ENCODE measurements at regions not wholly inside any gene's neighbourhood (a gene's known extent, or its start where the extent isn't known, plus 50 kb on each side); places are given as distances from the start of the nearest gene placed in this dataset.
A peak's percentile ranks its signal among the peaks of the same experiment; 100 is the strongest.
"Not testable (repeated sequence)": the region's sequence is repeated elsewhere in the genome, so short reads cannot be mapped to it uniquely, and the experiment has no call there.

GRCh38 chr12:4154672-4155225 is 118.8 kb upstream of the CCND2 start:
- DNase-seq, result peak in 1 of 5 donors; percentile 64

GRCh38 chr12:4153343-4153892 is 120.1 kb upstream of the CCND2 start:
- peak in 3 of 5 donors; percentile 15 to 95 (median 29) for DNase-seq

- DNase-seq, result peak in 1 of 5 donors; percentile 58
Observed at GRCh38 chr12:4152145-4152795, 121.3 kb upstream of the CCND2 start.

- DNase-seq, result no peak
Observed at GRCh38 chr12:4151362-4152121, 122.0 kb upstream of the CCND2 start.

- DNase-seq, result not testable (repeated sequence)
Observed at GRCh38 chr12:4150355-4150754, 123.2 kb upstream of the CCND2 start.

GRCh38 chr12:4148418-4149056 is 125.0 kb upstream of the CCND2 start:
- peak in 4 of 5 donors; percentile 24 to 66 (median 33) for DNase-seq

GRCh38 chr12:4147031-4147481 is 126.5 kb upstream of the CCND2 start:
- DNase-seq, result no peak

- peak in 1 of 5 donors; percentile 67 for DNase-seq
Observed at GRCh38 chr12:4145990-4146859, 127.3 kb upstream of the CCND2 start.

GRCh38 chr12:4144676-4145075 is 128.9 kb upstream of the CCND2 start:
- no peak for DNase-seq

GRCh38 chr12:4143896-4144295 is 129.7 kb upstream of the CCND2 start:
- peak in 1 of 5 donors; percentile 71 for DNase-seq

- DNase-seq, result peak in 1 of 5 donors; percentile 72
Observed at GRCh38 chr12:4141348-4142270, 132.0 kb upstream of the CCND2 start.

GRCh38 chr12:4140581-4141301 is 132.8 kb upstream of the CCND2 start:
- DNase-seq, result no peak

GRCh38 chr12:4139191-4139590 is 134.4 kb upstream of the CCND2 start:
- DNase-seq, result no peak

GRCh38 chr12:4138532-4138931 is 135.0 kb upstream of the CCND2 start:
- not testable (repeated sequence) for DNase-seq

- DNase-seq, result no peak
Observed at GRCh38 chr12:4138051-4138450, 135.5 kb upstream of the CCND2 start.

GRCh38 chr12:4137441-4137840 is 136.1 kb upstream of the CCND2 start:
- no peak for DNase-seq

GRCh38 chr12:4137015-4137414 is 136.5 kb upstream of the CCND2 start:
- DNase-seq, result no peak

GRCh38 chr12:4135919-4136605 is 137.5 kb upstream of the CCND2 start:
- peak in 1 of 5 donors; percentile 60 for DNase-seq
